Suppressor macrophage treated with lipopolysaccharide for 1 hour (primary cell): ENCODE measurements at regions not wholly inside any gene's neighbourhood (a gene's known extent, or its start where the extent isn't known, plus 50 kb on each side); places are given as distances from the start of the nearest gene placed in this dataset.
A peak's percentile ranks its signal among the peaks of the same experiment; 100 is the strongest.

Experiments used
- DNase-seq, 3 donors: peaks; one replicate each; pipeline ENCODE4 v3.0.0-alpha.2; 2020 to 2022

GRCh38 chr20:50273601-50274491, 83.2 kb downstream of the CEBPB start:
- peak; percentile 94 to 96 (median 96) for DNase-seq

- DNase-seq, result peak; percentile 93 to 98 (median 97)
Observed at GRCh38 chr20:50274570-50275430, 84.2 kb downstream of the CEBPB start.

- DNase-seq, result peak; percentile 53 to 66 (median 60)
Observed at GRCh38 chr20:50276119-50277063, 85.8 kb downstream of the CEBPB start.

- DNase-seq, result no peak
Observed at GRCh38 chr20:50277064-50277415, 86.4 kb downstream of the CEBPB start.

GRCh38 chr20:50277460-50278376, 87.1 kb downstream of the CEBPB start:
- DNase-seq, result no peak

GRCh38 chr20:50278377-50278683, 87.7 kb downstream of the CEBPB start:
- DNase-seq, result no peak

GRCh38 chr20:50278684-50279531, 88.3 kb downstream of the CEBPB start:
- DNase-seq, result peak in 2 of 3 donors; percentile 31 to 43

- DNase-seq, result no peak
Observed at GRCh38 chr20:50279988-50280850, 89.6 kb downstream of the CEBPB start.

GRCh38 chr20:50280851-50281655, 90.4 kb downstream of the CEBPB start:
- DNase-seq, result no peak

- peak in 2 of 3 donors; percentile 52 to 65 for DNase-seq
Observed at GRCh38 chr20:50281831-50282591, 91.4 kb downstream of the CEBPB start.

- DNase-seq, result peak in 1 of 3 donors; percentile 35
Observed at GRCh38 chr20:50282592-50283241, 92.1 kb downstream of the CEBPB start.

- DNase-seq, result no peak
Observed at GRCh38 chr20:50283370-50283769, 92.7 kb downstream of the CEBPB start.

- DNase-seq, result peak; percentile 89 to 93 (median 90)
Observed at GRCh38 chr20:50283922-50284810, 93.5 kb downstream of the CEBPB start.

- no peak for DNase-seq
Observed at GRCh38 chr20:50284811-50285375, 94.3 kb downstream of the CEBPB start.

- DNase-seq, result no peak
Observed at GRCh38 chr20:50285376-50286173, 94.9 kb downstream of the CEBPB start.
